GM12878 (cell line): ENCODE measurements at regions not wholly inside any gene's neighbourhood (a gene's known extent, or its start where the extent isn't known, plus 50 kb on each side); places are given as distances from the start of the nearest gene placed in this dataset.

Experiments
- CBX5 ChIP-seq: sonication (generic); IDR thresholded peaks from 2 replicates; pipeline ENCODE4 v1.6.1; 2016; ENCODE audit warnings: low read depth, moderate library complexity, mild to moderate bottlenecking, inconsistent platforms
- CREB1 ChIP-seq: IDR thresholded peaks from 2 replicates; pipeline ENCODE4 v1.6.1; 2012; ENCODE audit warnings: low read depth, mild to moderate bottlenecking, inconsistent platforms
- CTCF ChIP-seq, 3 experiments: IDR thresholded peaks in 2 of 3; conservative IDR thresholded peaks in 1 of 3; 2 replicates each; pipeline ENCODE4 v1.5.1; 2011; ENCODE audit warnings: low read depth in 3 of 3, low read length in 3 of 3, mild to moderate bottlenecking in 3 of 3, control low read depth in 2 of 3, moderate library complexity in 2 of 3, inconsistent platforms in 1 of 3, mixed read lengths in 1 of 3; ENCODE audit not compliant: control insufficient read depth in 2 of 3, insufficient read depth in 1 of 3; ENCODE audit errors: extremely low read depth in 1 of 3
- EZH2 ChIP-seq: IDR thresholded peaks from 2 replicates; pipeline ENCODE4 v1.6.1; 2012; ENCODE audit warnings: low read depth, mild to moderate bottlenecking, control low read depth, inconsistent platforms, low read length, borderline replicate concordance; ENCODE audit not compliant: control insufficient read depth
- PAX8 ChIP-seq: fragments of 450-650 bp; IDR thresholded peaks from 2 replicates; pipeline ENCODE4 v1.6.1; 2017; ENCODE audit warnings: mild to moderate bottlenecking, moderate library complexity
- POLR2A ChIP-seq: IDR thresholded peaks from 2 replicates; pipeline ENCODE4 v1.6.1; 2011; ENCODE audit warnings: low read depth, mild to moderate bottlenecking, low read length
- POLR2AphosphoS5 ChIP-seq: IDR thresholded peaks from 2 replicates; pipeline ENCODE4 v1.6.1; 2011; ENCODE audit warnings: mild to moderate bottlenecking, low read length, inconsistent platforms
- STAT1 ChIP-seq: fragments of 450-650 bp; conservative IDR thresholded peaks from 2 replicates; pipeline ENCODE4 v1.6.1; 2014; ENCODE audit warnings: antibody characterized with exemption, mild to moderate bottlenecking
- TAF1 ChIP-seq: IDR thresholded peaks from 2 replicates; pipeline ENCODE4 v1.6.1; 2011; ENCODE audit warnings: mild to moderate bottlenecking, low read depth, low read length, borderline replicate concordance
- TCF3 ChIP-seq: IDR thresholded peaks from 2 replicates; pipeline ENCODE4 v1.6.1; 2012; ENCODE audit warnings: low read depth, mild to moderate bottlenecking, low read length, borderline replicate concordance; ENCODE audit not compliant: insufficient read depth
- ZBTB33 ChIP-seq: fragments of 450-650 bp; IDR thresholded peaks from 2 replicates; pipeline ENCODE4 v1.6.1; 2017; ENCODE audit warnings: mild to moderate bottlenecking
- TF ChIP-seq, protein P1 (sequence below): fragments of 450-650 bp; conservative IDR thresholded peaks from 2 replicates; pipeline ENCODE4 v1.6.1; 2017; ENCODE audit warnings: mild to moderate bottlenecking, moderate library complexity

GRCh38 chr5:173542159-173542558, 74.3 kb downstream of the BOD1 start:
- TF ChIP-seq EZH2 (no peak), TAF1 (no peak), POLR2AphosphoS5 (no peak), STAT1 (no peak), PAX8 (no peak), CTCF (IDR thresholded peaks at IDR 0.05 in 2 of 3, conservative IDR thresholded peaks at IDR 0.05 in 1 of 3; ENCODE audit: control insufficient read depth in 2 of 3, extremely low read depth in 1 of 3, insufficient read depth in 1 of 3, low read depth in 3 of 3, low read length in 3 of 3) (no peak), TCF3 (no peak), ZBTB33 (no peak), POLR2A (no peak), CREB1 (no peak), CBX5 (no peak)
- TF ChIP-seq, protein P1, sequence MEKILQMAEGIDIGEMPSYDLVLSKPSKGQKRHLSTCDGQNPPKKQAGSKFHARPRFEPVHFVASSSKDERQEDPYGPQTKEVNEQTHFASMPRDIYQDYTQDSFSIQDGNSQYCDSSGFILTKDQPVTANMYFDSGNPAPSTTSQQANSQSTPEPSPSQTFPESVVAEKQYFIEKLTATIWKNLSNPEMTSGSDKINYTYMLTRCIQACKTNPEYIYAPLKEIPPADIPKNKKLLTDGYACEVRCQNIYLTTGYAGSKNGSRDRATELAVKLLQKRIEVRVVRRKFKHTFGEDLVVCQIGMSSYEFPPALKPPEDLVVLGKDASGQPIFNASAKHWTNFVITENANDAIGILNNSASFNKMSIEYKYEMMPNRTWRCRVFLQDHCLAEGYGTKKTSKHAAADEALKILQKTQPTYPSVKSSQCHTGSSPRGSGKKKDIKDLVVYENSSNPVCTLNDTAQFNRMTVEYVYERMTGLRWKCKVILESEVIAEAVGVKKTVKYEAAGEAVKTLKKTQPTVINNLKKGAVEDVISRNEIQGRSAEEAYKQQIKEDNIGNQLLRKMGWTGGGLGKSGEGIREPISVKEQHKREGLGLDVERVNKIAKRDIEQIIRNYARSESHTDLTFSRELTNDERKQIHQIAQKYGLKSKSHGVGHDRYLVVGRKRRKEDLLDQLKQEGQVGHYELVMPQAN = no peak
